ENCODE measurements at regions not wholly inside any gene's neighbourhood (a gene's known extent, or its start where the extent isn't known, plus 50 kb on each side); places are given as distances from the start of the nearest gene placed in this dataset.

DNA sequence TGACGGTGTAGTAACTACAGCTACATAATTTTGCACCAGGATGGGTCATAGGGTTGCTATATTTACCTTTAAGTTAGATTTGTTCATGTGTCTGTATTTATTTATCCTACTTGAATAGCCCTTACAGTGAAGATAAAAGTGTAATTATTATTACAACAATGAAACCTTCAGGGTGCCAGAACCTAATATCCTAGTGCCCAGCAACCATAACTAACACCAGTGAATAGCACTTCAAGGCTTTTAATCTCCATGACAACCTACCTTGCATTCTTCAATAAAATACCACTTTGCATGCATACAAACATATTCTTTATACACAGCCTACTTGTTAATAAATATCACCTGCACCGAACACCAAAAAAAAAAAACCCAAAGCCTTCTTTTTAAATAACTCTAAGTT lies 58.7 kb upstream of the G2E3 start:
- Histone ChIP-seq H3K27me3 (ENCODE audit: insufficient read depth, low read length, poor library complexity, severe bottlenecking) (no peaks in the 10 kb centered on the region), H3K9me2 (replicated peaks; ENCODE audit: low read depth, low read length) (no peaks in the 10 kb centered on the region), H3F3A (ENCODE audit: low read depth) (no peaks in the 10 kb centered on the region), H3K9ac (ENCODE audit: low read depth, low read length, poor library complexity, severe bottlenecking) (no peak overlapping the region), H3K4me2 (ENCODE audit: low read depth, low read length, poor library complexity, severe bottlenecking) (no peak overlapping the region), H3K79me2 (ENCODE audit: insufficient read depth, low read length) (no peaks in the 10 kb centered on the region), H3K4me3 (ENCODE audit: low read length, poor library complexity, severe bottlenecking) (no peak overlapping the region), H2AFZ (ENCODE audit: low read length) (no peak overlapping the region), H3K36me3 (ENCODE audit: insufficient read depth, low read length) (no peaks in the 10 kb centered on the region), H3K9me3 (ENCODE audit: insufficient read depth, low read depth, low read length) (no peaks in the 10 kb centered on the region), H3K4me1 (ENCODE audit: insufficient read depth, low read length, poor library complexity, severe bottlenecking) (no peaks in the 10 kb centered on the region), H4K20me1 (ENCODE audit: insufficient read depth, low read length, poor library complexity, severe bottlenecking) (no peaks in the 10 kb centered on the region)
- TF ChIP-seq, protein P1, sequence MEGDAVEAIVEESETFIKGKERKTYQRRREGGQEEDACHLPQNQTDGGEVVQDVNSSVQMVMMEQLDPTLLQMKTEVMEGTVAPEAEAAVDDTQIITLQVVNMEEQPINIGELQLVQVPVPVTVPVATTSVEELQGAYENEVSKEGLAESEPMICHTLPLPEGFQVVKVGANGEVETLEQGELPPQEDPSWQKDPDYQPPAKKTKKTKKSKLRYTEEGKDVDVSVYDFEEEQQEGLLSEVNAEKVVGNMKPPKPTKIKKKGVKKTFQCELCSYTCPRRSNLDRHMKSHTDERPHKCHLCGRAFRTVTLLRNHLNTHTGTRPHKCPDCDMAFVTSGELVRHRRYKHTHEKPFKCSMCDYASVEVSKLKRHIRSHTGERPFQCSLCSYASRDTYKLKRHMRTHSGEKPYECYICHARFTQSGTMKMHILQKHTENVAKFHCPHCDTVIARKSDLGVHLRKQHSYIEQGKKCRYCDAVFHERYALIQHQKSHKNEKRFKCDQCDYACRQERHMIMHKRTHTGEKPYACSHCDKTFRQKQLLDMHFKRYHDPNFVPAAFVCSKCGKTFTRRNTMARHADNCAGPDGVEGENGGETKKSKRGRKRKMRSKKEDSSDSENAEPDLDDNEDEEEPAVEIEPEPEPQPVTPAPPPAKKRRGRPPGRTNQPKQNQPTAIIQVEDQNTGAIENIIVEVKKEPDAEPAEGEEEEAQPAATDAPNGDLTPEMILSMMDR (conservative IDR thresholded peaks at IDR 0.05; ENCODE audit: low read length), result no peak
- no peak for TF ChIP-seq EZH2phosphoT487 (IDR thresholded peaks at IDR 0.05; ENCODE audit: borderline replicate concordance)

DNA sequence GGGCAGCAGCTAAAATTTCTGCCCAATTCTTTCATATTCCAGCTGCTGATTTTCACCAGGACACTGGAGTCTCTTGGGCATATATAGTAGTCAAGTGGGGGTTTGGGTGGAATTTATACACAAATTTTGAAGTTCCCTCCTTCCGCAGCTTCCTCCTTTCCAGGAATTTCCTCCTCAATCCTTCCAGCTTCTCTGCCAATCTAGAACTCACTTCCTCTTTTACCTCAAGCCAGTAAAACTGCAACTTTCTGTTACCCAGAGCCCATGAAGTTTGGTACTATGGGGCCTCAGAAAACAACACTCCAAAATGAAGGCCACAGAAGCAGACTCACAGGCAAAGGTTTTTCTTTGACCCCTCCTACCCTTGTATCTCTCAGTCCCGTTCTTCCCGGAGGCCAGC lies 51.7 kb upstream of the G2E3 start:
- TF ChIP-seq, protein P1 (conservative IDR thresholded peaks at IDR 0.05; ENCODE audit: low read length), result no peak
- TF ChIP-seq EZH2phosphoT487 (IDR thresholded peaks at IDR 0.05; ENCODE audit: borderline replicate concordance), result no peak
- H3K79me2 ChIP-seq (ENCODE audit: insufficient read depth, low read length), result no peaks in the 10 kb centered on the region
- H3K27me3 ChIP-seq (ENCODE audit: insufficient read depth, low read length, poor library complexity, severe bottlenecking), result no peaks in the 10 kb centered on the region
- H3K9me2 ChIP-seq (replicated peaks; ENCODE audit: low read depth, low read length), result no peaks in the 10 kb centered on the region
- no peaks in the 10 kb centered on the region for H3K4me1 ChIP-seq (ENCODE audit: insufficient read depth, low read length, poor library complexity, severe bottlenecking)
- H3K9ac ChIP-seq (ENCODE audit: low read depth, low read length, poor library complexity, severe bottlenecking), result no peak overlapping the region
- no peaks in the 10 kb centered on the region for H3K36me3 ChIP-seq (ENCODE audit: insufficient read depth, low read length)
- no peak overlapping the region for H3K4me3 ChIP-seq (ENCODE audit: low read length, poor library complexity, severe bottlenecking)
- no peak overlapping the region for H3K4me2 ChIP-seq (ENCODE audit: low read depth, low read length, poor library complexity, severe bottlenecking)
- no peak overlapping the region for H2AFZ ChIP-seq (ENCODE audit: low read length)
- H3K9me3 ChIP-seq (ENCODE audit: insufficient read depth, low read depth, low read length), result no peaks in the 10 kb centered on the region
- no peaks in the 10 kb centered on the region for H4K20me1 ChIP-seq (ENCODE audit: insufficient read depth, low read length, poor library complexity, severe bottlenecking)
- H3F3A ChIP-seq (ENCODE audit: low read depth), result no peaks in the 10 kb centered on the region

All from Loucy (cell line).